ENCODE measurements at regions not wholly inside any gene's neighbourhood (a gene's known extent, or its start where the extent isn't known, plus 50 kb on each side); places are given as distances from the start of the nearest gene placed in this dataset.

DNA sequence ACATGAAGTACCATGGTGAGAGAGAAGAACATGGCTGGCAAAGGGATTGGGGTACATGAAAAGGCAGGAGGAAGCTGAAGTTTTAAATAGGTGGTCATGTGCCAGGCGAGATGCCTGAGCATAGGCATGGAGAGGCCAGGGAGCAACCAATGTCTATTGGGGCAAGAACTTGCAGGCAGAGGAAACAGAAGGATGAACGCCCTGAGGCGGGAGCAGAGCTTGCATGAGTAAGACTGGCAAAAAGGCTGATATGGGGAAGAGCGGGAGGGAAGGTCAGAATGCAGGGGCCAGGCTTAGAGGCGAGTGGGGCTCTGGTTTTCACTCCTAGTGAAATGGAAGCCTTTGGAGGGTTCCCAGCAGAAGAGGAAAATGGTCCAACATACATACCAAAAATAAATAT, 52.5 kb upstream of the VSTM5 start:
- TF ChIP-seq GABPA (IDR thresholded peaks at IDR 0.05 in 1 of 2, conservative IDR thresholded peaks at IDR 0.05 in 1 of 2) (no peak), RXRA (IDR thresholded peaks at IDR 0.05) (no peak), HNF4A (conservative IDR thresholded peaks at IDR 0.05) (no peak), EGR1 (IDR thresholded peaks at IDR 0.05; ENCODE audit: low read depth in 2 of 2) (no peak), FOXA2 (IDR thresholded peaks at IDR 0.05) (no peak)
- TF ChIP-seq, protein P1, sequence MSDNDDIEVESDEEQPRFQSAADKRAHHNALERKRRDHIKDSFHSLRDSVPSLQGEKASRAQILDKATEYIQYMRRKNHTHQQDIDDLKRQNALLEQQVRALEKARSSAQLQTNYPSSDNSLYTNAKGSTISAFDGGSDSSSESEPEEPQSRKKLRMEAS (IDR thresholded peaks at IDR 0.05), result no peak
- TF ChIP-seq, protein P2, sequence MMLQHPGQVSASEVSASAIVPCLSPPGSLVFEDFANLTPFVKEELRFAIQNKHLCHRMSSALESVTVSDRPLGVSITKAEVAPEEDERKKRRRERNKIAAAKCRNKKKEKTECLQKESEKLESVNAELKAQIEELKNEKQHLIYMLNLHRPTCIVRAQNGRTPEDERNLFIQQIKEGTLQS (IDR thresholded peaks at IDR 0.05), result no peak
- Histone ChIP-seq H3K4me1 (ENCODE audit: control insufficient read depth in 4 of 4, insufficient read depth in 4 of 4, low read length in 3 of 4) (no peaks in the 10 kb centered on the region), H3K27ac (ENCODE audit: low read depth in 1 of 2, low read length in 2 of 2) (no peak overlapping the region), H3K4me3 (ENCODE audit: low read depth in 1 of 3, low read length in 3 of 3) (no peak overlapping the region), H3K27me3 (ENCODE audit: control insufficient read depth in 4 of 4, insufficient read depth in 4 of 4, low read length in 3 of 4) (no peaks in the 10 kb centered on the region), H3K36me3 (ENCODE audit: control insufficient read depth in 4 of 4, insufficient read depth in 3 of 4, low read depth in 1 of 4, low read length in 3 of 4) (no peaks in the 10 kb centered on the region), H3K9ac (ENCODE audit: low read depth in 1 of 2, low read length in 2 of 2) (no peak overlapping the region), H3K9me3 (ENCODE audit: control insufficient read depth in 4 of 4, low read length in 3 of 4) (no peaks in the 10 kb centered on the region)
- 69% methylated on average over 5 of the region's 5 CpGs for WGBS
- no peak for DNase-seq (ENCODE audit: low spot score)

DNA sequence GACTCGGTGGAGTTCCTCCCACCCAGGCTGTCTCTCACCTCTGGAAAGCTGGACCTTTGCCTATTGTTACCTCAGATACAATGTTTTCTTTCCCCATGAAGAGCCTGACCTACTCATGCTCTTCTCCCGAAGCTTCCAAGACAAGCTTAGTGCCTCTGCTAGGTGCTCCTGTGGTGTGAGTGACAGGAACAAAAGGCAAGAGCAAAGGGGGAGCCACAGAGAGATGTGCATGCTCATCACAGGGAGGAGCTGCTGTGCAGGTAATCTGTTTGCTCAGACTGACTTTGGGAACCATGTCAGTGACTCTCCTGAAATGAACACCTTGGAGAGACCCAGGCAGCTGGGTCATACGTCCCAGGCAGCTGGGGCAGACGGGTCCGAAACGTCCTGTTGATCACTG, 53.6 kb upstream of the VSTM5 start:
- Histone ChIP-seq H3K4me3 (ENCODE audit: low read depth in 1 of 3, low read length in 3 of 3) (no peak overlapping the region), H3K27ac (ENCODE audit: low read depth in 1 of 2, low read length in 2 of 2) (no peak overlapping the region), H3K27me3 (ENCODE audit: control insufficient read depth in 4 of 4, insufficient read depth in 4 of 4, low read length in 3 of 4) (no peaks in the 10 kb centered on the region), H3K9me3 (ENCODE audit: control insufficient read depth in 4 of 4, low read length in 3 of 4) (no peaks in the 10 kb centered on the region), H3K9ac (ENCODE audit: low read depth in 1 of 2, low read length in 2 of 2) (no peak overlapping the region), H3K36me3 (ENCODE audit: control insufficient read depth in 4 of 4, insufficient read depth in 3 of 4, low read depth in 1 of 4, low read length in 3 of 4) (no peaks in the 10 kb centered on the region), H3K4me1 (ENCODE audit: control insufficient read depth in 4 of 4, insufficient read depth in 4 of 4, low read length in 3 of 4) (peaks cover 0 to 2% (median 0%) of the 10 kb centered on the region in 4 donors)
- DNase-seq (ENCODE audit: low spot score), result no peak
- TF ChIP-seq FOXA2 (IDR thresholded peaks at IDR 0.05) (no peak), HNF4G (IDR thresholded peaks at IDR 0.05) (no peak), SP1 (IDR thresholded peaks at IDR 0.05) (no peak)
- WGBS, result 47% methylated on average over 6 of the region's 6 CpGs

DNA sequence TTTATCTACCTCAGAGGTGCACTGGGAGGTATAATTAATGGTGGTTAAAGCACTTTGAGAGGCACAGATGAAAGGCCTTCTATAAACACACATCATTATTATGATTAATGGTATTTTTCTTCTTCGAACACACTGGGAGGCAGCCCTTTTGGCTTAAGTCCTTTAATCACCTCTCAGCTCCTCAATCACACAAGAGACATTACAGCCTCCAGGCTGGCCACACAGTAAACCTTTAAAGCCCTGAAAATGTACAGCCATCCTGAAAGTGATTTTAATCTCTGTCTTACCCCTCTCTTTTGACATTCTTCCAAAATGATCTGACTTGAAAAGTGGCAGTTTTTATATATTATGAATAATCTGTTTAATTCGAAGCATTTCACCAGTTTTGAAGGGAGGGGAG, 54.3 kb upstream of the VSTM5 start:
- H3K27ac ChIP-seq (ENCODE audit: low read depth in 1 of 2, low read length in 2 of 2), result no peak overlapping the region
- H3K27me3 ChIP-seq (ENCODE audit: control insufficient read depth in 4 of 4, insufficient read depth in 4 of 4, low read length in 3 of 4), result no peaks in the 10 kb centered on the region
- WGBS, result 65% methylated on average over 2 of the region's 2 CpGs
- no peaks in the 10 kb centered on the region for H3K36me3 ChIP-seq (ENCODE audit: control insufficient read depth in 4 of 4, insufficient read depth in 3 of 4, low read depth in 1 of 4, low read length in 3 of 4)
- H3K9ac ChIP-seq (ENCODE audit: low read depth in 1 of 2, low read length in 2 of 2), result no peak overlapping the region
- H3K4me1 ChIP-seq (ENCODE audit: control insufficient read depth in 4 of 4, insufficient read depth in 4 of 4, low read length in 3 of 4), result peaks cover 0 to 2% (median 0%) of the 10 kb centered on the region in 4 donors
- DNase-seq (ENCODE audit: low spot score), result no peak
- H3K4me3 ChIP-seq (ENCODE audit: low read depth in 1 of 3, low read length in 3 of 3), result no peak overlapping the region
- TF ChIP-seq YY1 (IDR thresholded peaks at IDR 0.05), result no peak
- TF ChIP-seq, protein P3, sequence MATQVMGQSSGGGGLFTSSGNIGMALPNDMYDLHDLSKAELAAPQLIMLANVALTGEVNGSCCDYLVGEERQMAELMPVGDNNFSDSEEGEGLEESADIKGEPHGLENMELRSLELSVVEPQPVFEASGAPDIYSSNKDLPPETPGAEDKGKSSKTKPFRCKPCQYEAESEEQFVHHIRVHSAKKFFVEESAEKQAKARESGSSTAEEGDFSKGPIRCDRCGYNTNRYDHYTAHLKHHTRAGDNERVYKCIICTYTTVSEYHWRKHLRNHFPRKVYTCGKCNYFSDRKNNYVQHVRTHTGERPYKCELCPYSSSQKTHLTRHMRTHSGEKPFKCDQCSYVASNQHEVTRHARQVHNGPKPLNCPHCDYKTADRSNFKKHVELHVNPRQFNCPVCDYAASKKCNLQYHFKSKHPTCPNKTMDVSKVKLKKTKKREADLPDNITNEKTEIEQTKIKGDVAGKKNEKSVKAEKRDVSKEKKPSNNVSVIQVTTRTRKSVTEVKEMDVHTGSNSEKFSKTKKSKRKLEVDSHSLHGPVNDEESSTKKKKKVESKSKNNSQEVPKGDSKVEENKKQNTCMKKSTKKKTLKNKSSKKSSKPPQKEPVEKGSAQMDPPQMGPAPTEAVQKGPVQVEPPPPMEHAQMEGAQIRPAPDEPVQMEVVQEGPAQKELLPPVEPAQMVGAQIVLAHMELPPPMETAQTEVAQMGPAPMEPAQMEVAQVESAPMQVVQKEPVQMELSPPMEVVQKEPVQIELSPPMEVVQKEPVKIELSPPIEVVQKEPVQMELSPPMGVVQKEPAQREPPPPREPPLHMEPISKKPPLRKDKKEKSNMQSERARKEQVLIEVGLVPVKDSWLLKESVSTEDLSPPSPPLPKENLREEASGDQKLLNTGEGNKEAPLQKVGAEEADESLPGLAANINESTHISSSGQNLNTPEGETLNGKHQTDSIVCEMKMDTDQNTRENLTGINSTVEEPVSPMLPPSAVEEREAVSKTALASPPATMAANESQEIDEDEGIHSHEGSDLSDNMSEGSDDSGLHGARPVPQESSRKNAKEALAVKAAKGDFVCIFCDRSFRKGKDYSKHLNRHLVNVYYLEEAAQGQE (IDR thresholded peaks at IDR 0.05), result no peak
- no peak for TF ChIP-seq JUND (IDR thresholded peaks at IDR 0.05)
- no peak for TF ChIP-seq EGR1 (IDR thresholded peaks at IDR 0.05; ENCODE audit: low read depth in 2 of 2)
- no peak for TF ChIP-seq FOXA1 (IDR thresholded peaks at IDR 0.05)
- no peak for TF ChIP-seq RXRA (IDR thresholded peaks at IDR 0.05)
- no peak for TF ChIP-seq TAF1 (conservative IDR thresholded peaks at IDR 0.05)
- TF ChIP-seq FOXA2 (IDR thresholded peaks at IDR 0.05), result no peak
- H3K9me3 ChIP-seq (ENCODE audit: control insufficient read depth in 4 of 4, low read length in 3 of 4), result no peaks in the 10 kb centered on the region
